GM18511 (cell line): ENCODE measurements at regions not wholly inside any gene's neighbourhood (a gene's known extent, or its start where the extent isn't known, plus 50 kb on each side); places are given as distances from the start of the nearest gene placed in this dataset.
"Not testable (repeated sequence)": the region's sequence is repeated elsewhere in the genome, so short reads cannot be mapped to it uniquely, and the experiment has no call there.

Experiments used
- ATAC-seq: cut with Tn5 transposase; IDR thresholded peaks from one replicate; pipeline ENCODE4 v1.9.1; 2021; ENCODE audit warnings: mild to moderate bottlenecking, moderate library complexity; ENCODE audit not compliant: unreplicated experiment

GRCh38 chr4:19187691-19188090 lies 1064.0 kb upstream of the SLIT2 start:
- ATAC-seq: no peak

GRCh38 chr4:19187096-19187495 lies 1064.6 kb upstream of the SLIT2 start:
- no peak for ATAC-seq

GRCh38 chr4:19181631-19182030 lies 1070.1 kb upstream of the SLIT2 start:
- ATAC-seq: not testable (repeated sequence)

GRCh38 chr4:19178835-19179234 lies 1072.9 kb upstream of the SLIT2 start:
- no peak for ATAC-seq

GRCh38 chr4:19177616-19178015 lies 1074.1 kb upstream of the SLIT2 start:
- ATAC-seq: no peak

GRCh38 chr4:19171832-19172231 lies 1079.9 kb upstream of the SLIT2 start:
- ATAC-seq: no peak

GRCh38 chr4:19167311-19167710 lies 1084.4 kb upstream of the SLIT2 start:
- ATAC-seq: no peak

GRCh38 chr4:19164334-19164733 lies 1087.4 kb upstream of the SLIT2 start:
- ATAC-seq: no peak

GRCh38 chr4:19159874-19160273 lies 1091.8 kb upstream of the SLIT2 start:
- ATAC-seq: no peak

- no peak for ATAC-seq
Observed at GRCh38 chr4:19158107-19158809, 1093.4 kb upstream of the SLIT2 start.

GRCh38 chr4:19156786-19157185 lies 1094.9 kb upstream of the SLIT2 start:
- ATAC-seq: no peak

- no peak for ATAC-seq
Observed at GRCh38 chr4:19155568-19155967, 1096.1 kb upstream of the SLIT2 start.

- not testable (repeated sequence) for ATAC-seq
Observed at GRCh38 chr4:19154267-19154666, 1097.4 kb upstream of the SLIT2 start.

GRCh38 chr4:19152264-19152663 lies 1099.4 kb upstream of the SLIT2 start:
- no peak for ATAC-seq

- ATAC-seq: no peak
Observed at GRCh38 chr4:19151684-19152083, 1100.0 kb upstream of the SLIT2 start.

- ATAC-seq: no peak
Observed at GRCh38 chr4:19146038-19146437, 1105.7 kb upstream of the SLIT2 start.

- no peak for ATAC-seq
Observed at GRCh38 chr4:19135895-19136633, 1114.5 kb upstream of the LCORL start.

- ATAC-seq: no peak
Observed at GRCh38 chr4:19134685-19135084, 1113.1 kb upstream of the LCORL start.

- no peak for ATAC-seq
Observed at GRCh38 chr4:19133315-19133714, 1111.8 kb upstream of the LCORL start.

- no peak for ATAC-seq
Observed at GRCh38 chr4:19130866-19131265, 1109.3 kb upstream of the LCORL start.

- ATAC-seq: no peak
Observed at GRCh38 chr4:19128176-19128575, 1106.6 kb upstream of the LCORL start.

- no peak for ATAC-seq
Observed at GRCh38 chr4:19126903-19127302, 1105.3 kb upstream of the LCORL start.
